Thyroid gland (tissue), 4 donors: ENCODE measurements at regions not wholly inside any gene's neighbourhood (a gene's known extent, or its start where the extent isn't known, plus 50 kb on each side); places are given as distances from the start of the nearest gene placed in this dataset.

ENCODE experiments used
- POLR2A ChIP-seq, 2 donors: fragments of 450-650 bp; IDR thresholded peaks; one replicate each; pipeline ENCODE4 v1.6.1; 2017; ENCODE audit warnings: antibody characterized with exemption in 2 of 2, mild to moderate bottlenecking in 2 of 2, moderate library complexity in 1 of 2
- TF ChIP-seq, protein P1 (sequence below), 6 experiments: fragments of 200-600 bp in 3 of 6; fragments of 450-650 bp in 3 of 6; sonication (generic) in 3 of 6; IDR thresholded peaks; one replicate each; pipeline ENCODE4 v1.5.1; 2016 to 2019; ENCODE audit warnings: antibody characterized with exemption in 6 of 6, mild to moderate bottlenecking in 2 of 6, inconsistent platforms in 1 of 6, moderate library complexity in 1 of 6

DNA sequence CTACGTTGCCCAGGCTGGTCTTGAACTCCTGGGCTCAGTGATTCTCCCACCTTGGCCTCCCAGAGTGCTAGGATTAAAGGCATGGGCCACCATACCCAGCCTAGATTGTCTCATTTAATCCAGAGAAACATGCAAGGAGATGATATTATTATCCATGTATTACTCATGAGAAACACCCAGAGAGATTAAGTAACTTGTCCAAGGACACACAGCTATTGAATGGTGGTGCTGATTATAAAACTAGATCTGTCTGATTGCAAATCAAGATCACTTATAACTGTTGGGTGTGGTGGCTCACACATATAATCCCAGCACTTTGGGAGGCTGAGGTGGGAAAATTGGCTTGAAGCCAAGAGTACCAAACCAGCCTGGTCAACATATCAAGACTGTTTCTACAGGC lies 94.4 kb upstream of the ZNF217 start:
- TF ChIP-seq, protein P1, sequence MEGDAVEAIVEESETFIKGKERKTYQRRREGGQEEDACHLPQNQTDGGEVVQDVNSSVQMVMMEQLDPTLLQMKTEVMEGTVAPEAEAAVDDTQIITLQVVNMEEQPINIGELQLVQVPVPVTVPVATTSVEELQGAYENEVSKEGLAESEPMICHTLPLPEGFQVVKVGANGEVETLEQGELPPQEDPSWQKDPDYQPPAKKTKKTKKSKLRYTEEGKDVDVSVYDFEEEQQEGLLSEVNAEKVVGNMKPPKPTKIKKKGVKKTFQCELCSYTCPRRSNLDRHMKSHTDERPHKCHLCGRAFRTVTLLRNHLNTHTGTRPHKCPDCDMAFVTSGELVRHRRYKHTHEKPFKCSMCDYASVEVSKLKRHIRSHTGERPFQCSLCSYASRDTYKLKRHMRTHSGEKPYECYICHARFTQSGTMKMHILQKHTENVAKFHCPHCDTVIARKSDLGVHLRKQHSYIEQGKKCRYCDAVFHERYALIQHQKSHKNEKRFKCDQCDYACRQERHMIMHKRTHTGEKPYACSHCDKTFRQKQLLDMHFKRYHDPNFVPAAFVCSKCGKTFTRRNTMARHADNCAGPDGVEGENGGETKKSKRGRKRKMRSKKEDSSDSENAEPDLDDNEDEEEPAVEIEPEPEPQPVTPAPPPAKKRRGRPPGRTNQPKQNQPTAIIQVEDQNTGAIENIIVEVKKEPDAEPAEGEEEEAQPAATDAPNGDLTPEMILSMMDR (IDR thresholded peaks at IDR 0.05) = no peak
- no peak for TF ChIP-seq POLR2A (IDR thresholded peaks at IDR 0.05)
